ENCODE measurements at regions not wholly inside any gene's neighbourhood (a gene's known extent, or its start where the extent isn't known, plus 50 kb on each side); places are given as distances from the start of the nearest gene placed in this dataset.
A peak's percentile ranks its signal among the peaks of the same experiment; 100 is the strongest.

GRCh38 chr4:41339812-41340809 is 83.4 kb downstream of the UCHL1 start:
- DNase-seq (ENCODE audit: low read depth, low spot score), result peak; percentile 41
- peak overlapping the region; percentile 85 for H3K4me3 Mint-ChIP-seq
- no peaks in the 10 kb centered on the region for H3K36me3 Mint-ChIP-seq (ENCODE audit: low read depth)
- H3K27ac Mint-ChIP-seq (ENCODE audit: unreplicated experiment), result peak overlapping the region; percentile 97
- TF ChIP-seq CTCF (conservative IDR thresholded peaks at IDR 0.05), result no peak
- peaks cover 33% of the 10 kb centered on the region for H3K4me1 Mint-ChIP-seq
- H3K9me3 Mint-ChIP-seq, result peaks cover 3% of the 10 kb centered on the region
- no peaks in the 10 kb centered on the region for H3K27me3 Mint-ChIP-seq (ENCODE audit: low read depth)

- Mint-ChIP-seq H3K27ac (ENCODE audit: unreplicated experiment) (peak overlapping the region; percentile 23), H3K4me3 (no peak overlapping the region), H3K36me3 (ENCODE audit: low read depth) (peaks cover 4% of the 10 kb centered on the region), H3K27me3 (ENCODE audit: low read depth) (no peaks in the 10 kb centered on the region), H3K9me3 (peaks cover 4% of the 10 kb centered on the region), H3K4me1 (peaks cover 25% of the 10 kb centered on the region)
- no peak for DNase-seq (ENCODE audit: low read depth, low spot score)
- no peak for TF ChIP-seq CTCF (conservative IDR thresholded peaks at IDR 0.05)
Measured at GRCh38 chr4:41346306-41347061, 89.8 kb downstream of the UCHL1 start.

- H3K27ac Mint-ChIP-seq (ENCODE audit: unreplicated experiment), result no peak overlapping the region
- H3K9me3 Mint-ChIP-seq, result peaks cover 4% of the 10 kb centered on the region
- peaks cover 5% of the 10 kb centered on the region for H3K27me3 Mint-ChIP-seq (ENCODE audit: low read depth)
- H3K4me1 Mint-ChIP-seq, result peaks cover 19% of the 10 kb centered on the region
- no peak for DNase-seq (ENCODE audit: low read depth, low spot score)
- TF ChIP-seq CTCF (conservative IDR thresholded peaks at IDR 0.05), result no peak
- peaks cover 8% of the 10 kb centered on the region for H3K36me3 Mint-ChIP-seq (ENCODE audit: low read depth)
- H3K4me3 Mint-ChIP-seq, result no peak overlapping the region
Measured at GRCh38 chr4:41349021-41349420, 92.3 kb downstream of the UCHL1 start.

GRCh38 chr4:41358647-41359421 is 102.1 kb downstream of the UCHL1 start:
- DNase-seq (ENCODE audit: low read depth, low spot score), result no peak
- H3K36me3 Mint-ChIP-seq (ENCODE audit: low read depth), result no peaks in the 10 kb centered on the region
- peaks cover 26% of the 10 kb centered on the region for H3K4me1 Mint-ChIP-seq
- H3K9me3 Mint-ChIP-seq, result no peaks in the 10 kb centered on the region
- H3K27ac Mint-ChIP-seq (ENCODE audit: unreplicated experiment), result no peak overlapping the region
- TF ChIP-seq CTCF (conservative IDR thresholded peaks at IDR 0.05), result peak; percentile 44
- peak overlapping the region; percentile 79 for H3K4me3 Mint-ChIP-seq
- H3K27me3 Mint-ChIP-seq (ENCODE audit: low read depth), result peaks cover 54% of the 10 kb centered on the region

- Mint-ChIP-seq H3K27ac (ENCODE audit: unreplicated experiment) (no peak overlapping the region), H3K36me3 (ENCODE audit: low read depth) (no peaks in the 10 kb centered on the region), H3K9me3 (no peaks in the 10 kb centered on the region), H3K4me1 (peaks cover 26% of the 10 kb centered on the region), H3K4me3 (peak overlapping the region; percentile 79), H3K27me3 (ENCODE audit: low read depth) (peaks cover 57% of the 10 kb centered on the region)
- no peak for TF ChIP-seq CTCF (conservative IDR thresholded peaks at IDR 0.05)
- no peak for DNase-seq (ENCODE audit: low read depth, low spot score)
Measured at GRCh38 chr4:41359422-41359775, 102.7 kb downstream of the UCHL1 start.

Measured in neural crest cell (in vitro differentiated cells).